Hematopoietic multipotent progenitor cell treated with erythropoietin and hydrocortisone succinate and interleukin-3 and kit ligand, for 15 days (in vitro differentiated cells): ENCODE measurements at regions not wholly inside any gene's neighbourhood (a gene's known extent, or its start where the extent isn't known, plus 50 kb on each side); places are given as distances from the start of the nearest gene placed in this dataset.
"Not testable (repeated sequence)": the region's sequence is repeated elsewhere in the genome, so short reads cannot be mapped to it uniquely, and the experiment has no call there.

ENCODE experiments used
- DNase-seq: peaks from one replicate; pipeline ENCODE4 v3.0.0-alpha.2; 2015; ENCODE audit warnings: low spot score

GRCh38 chr12:88893801-88894200 lies 313.5 kb upstream of the KITLG start:
- no peak for DNase-seq

- DNase-seq, result not testable (repeated sequence)
Observed at GRCh38 chr12:88891434-88891833, 311.2 kb upstream of the KITLG start.

- DNase-seq, result no peak
Observed at GRCh38 chr12:88889326-88890110, 309.2 kb upstream of the KITLG start.

- DNase-seq, result no peak
Observed at GRCh38 chr12:88884600-88884999, 304.3 kb upstream of the KITLG start.

GRCh38 chr12:88882662-88883061 lies 302.4 kb upstream of the KITLG start:
- DNase-seq, result no peak

- DNase-seq, result no peak
Observed at GRCh38 chr12:88880051-88880450, 299.8 kb upstream of the KITLG start.

GRCh38 chr12:88878295-88878694 lies 298.0 kb upstream of the KITLG start:
- DNase-seq, result no peak

GRCh38 chr12:88876857-88877256 lies 296.6 kb upstream of the KITLG start:
- DNase-seq, result no peak

- DNase-seq, result no peak
Observed at GRCh38 chr12:88870000-88870737, 289.9 kb upstream of the KITLG start.

GRCh38 chr12:88868050-88868449 lies 287.8 kb upstream of the KITLG start:
- no peak for DNase-seq

GRCh38 chr12:88867510-88867909 lies 287.2 kb upstream of the KITLG start:
- DNase-seq, result no peak

GRCh38 chr12:88866881-88867280 lies 286.6 kb upstream of the KITLG start:
- DNase-seq, result no peak

- DNase-seq, result no peak
Observed at GRCh38 chr12:88865537-88865936, 285.3 kb upstream of the KITLG start.

GRCh38 chr12:88860851-88861250 lies 280.6 kb upstream of the KITLG start:
- DNase-seq, result no peak

- DNase-seq, result no peak
Observed at GRCh38 chr12:88856201-88856600, 275.9 kb upstream of the KITLG start.

- no peak for DNase-seq
Observed at GRCh38 chr12:88855301-88855700, 275.0 kb upstream of the KITLG start.

- DNase-seq, result no peak
Observed at GRCh38 chr12:88854260-88854659, 274.0 kb upstream of the KITLG start.

GRCh38 chr12:88847246-88847645 lies 267.0 kb upstream of the KITLG start:
- DNase-seq, result not testable (repeated sequence)

- DNase-seq, result no peak
Observed at GRCh38 chr12:88844426-88844825, 264.2 kb upstream of the KITLG start.

- no peak for DNase-seq
Observed at GRCh38 chr12:88842314-88842713, 262.0 kb upstream of the KITLG start.

GRCh38 chr12:88839486-88839885 lies 259.2 kb upstream of the KITLG start:
- DNase-seq, result no peak

GRCh38 chr12:88836156-88836555 lies 255.9 kb upstream of the KITLG start:
- no peak for DNase-seq

GRCh38 chr12:88834226-88834625 lies 254.0 kb upstream of the KITLG start:
- DNase-seq, result no peak
